GM19351 (cell line): ENCODE measurements at regions not wholly inside any gene's neighbourhood (a gene's known extent, or its start where the extent isn't known, plus 50 kb on each side); places are given as distances from the start of the nearest gene placed in this dataset.

Experiments
- ATAC-seq: cut with Tn5 transposase; IDR thresholded peaks from one replicate; pipeline ENCODE4 v1.9.1; 2021; ENCODE audit warnings: mild to moderate bottlenecking, moderate library complexity; ENCODE audit not compliant: unreplicated experiment

DNA sequence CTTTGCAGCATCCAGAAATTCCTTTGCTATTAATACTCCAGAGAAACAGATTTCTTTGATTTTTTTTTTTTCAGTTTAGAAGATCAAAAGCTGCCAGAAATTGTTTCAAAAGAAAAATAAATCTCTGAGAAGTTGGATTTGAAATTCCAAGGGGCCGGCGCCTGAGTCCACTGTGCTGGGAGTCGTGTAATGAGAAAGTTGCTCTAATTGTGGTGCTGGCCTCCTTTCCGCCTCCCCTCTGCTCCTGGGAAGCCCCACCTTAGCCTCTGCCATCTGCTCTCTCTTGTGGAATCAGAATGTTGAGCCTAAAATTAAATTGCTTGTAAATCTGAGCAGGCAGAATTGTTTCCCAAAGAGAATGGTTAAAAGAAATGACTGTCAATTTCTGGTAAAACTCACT, 93.3 kb downstream of the EMX2 start:
- no peak for ATAC-seq

DNA sequence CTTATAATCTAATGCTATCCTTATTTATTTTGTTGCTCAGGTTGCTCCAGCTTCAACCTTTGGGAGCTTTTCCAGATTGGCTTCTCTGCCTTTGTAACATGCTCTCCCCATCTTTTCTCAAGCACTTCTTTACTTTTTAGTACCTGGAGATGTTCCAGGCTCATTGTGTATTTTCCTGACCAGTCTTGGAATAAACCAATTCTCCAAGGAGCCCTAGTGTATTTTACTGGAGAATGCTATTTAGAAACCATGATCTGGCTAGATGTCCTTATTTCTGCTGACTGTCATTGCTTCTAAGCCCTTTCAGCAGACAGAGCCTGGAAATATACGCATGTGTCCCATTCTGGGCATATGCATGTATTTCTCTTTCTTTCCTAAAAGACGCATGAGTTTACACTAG, 95.7 kb downstream of the EMX2 start:
- no peak for ATAC-seq

DNA sequence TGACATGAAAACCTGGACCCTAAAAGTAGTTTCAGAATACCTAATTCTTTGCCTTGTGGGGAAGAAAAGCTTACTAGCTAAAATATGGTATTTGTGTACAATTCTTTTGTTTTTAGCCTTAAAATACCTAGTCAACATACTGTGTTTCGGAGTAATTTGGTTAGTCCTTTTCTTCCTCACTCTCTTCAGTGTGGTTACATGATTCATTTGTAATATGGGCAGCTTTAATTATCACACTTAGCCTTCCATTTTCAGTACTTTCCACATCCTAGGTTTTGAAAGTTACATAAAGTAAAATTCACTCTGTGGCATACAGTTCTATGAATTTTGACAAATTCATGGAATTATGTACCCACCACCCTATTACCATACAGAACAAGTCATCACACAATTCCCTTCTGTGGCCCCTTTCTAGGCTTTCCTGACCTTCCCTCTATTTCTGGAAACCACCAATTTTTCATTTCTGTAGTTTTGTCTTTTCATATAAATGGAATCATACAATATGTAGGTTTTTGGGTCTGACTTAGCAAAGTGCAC, 96.2 kb downstream of the EMX2 start:
- ATAC-seq, result no peak

DNA sequence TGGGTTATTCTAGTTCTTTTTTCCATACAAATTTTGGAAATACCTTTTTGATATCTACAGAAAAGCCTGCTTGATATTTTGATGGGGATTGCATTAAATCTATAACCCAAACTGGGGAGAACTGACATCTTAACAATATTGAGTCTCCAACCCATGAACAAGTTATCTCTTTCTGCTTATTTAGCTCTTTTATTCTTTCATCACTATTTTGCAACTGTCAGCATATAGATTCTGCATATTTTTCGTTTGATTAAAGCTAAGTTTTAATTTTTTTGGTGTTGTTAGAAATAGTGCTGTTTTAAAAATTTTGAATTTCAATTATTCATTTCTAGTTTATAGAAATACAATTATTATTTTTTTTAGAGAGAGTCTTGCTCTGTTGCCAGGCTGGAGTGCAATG, 97.9 kb downstream of the EMX2 start:
- no peak for ATAC-seq

DNA sequence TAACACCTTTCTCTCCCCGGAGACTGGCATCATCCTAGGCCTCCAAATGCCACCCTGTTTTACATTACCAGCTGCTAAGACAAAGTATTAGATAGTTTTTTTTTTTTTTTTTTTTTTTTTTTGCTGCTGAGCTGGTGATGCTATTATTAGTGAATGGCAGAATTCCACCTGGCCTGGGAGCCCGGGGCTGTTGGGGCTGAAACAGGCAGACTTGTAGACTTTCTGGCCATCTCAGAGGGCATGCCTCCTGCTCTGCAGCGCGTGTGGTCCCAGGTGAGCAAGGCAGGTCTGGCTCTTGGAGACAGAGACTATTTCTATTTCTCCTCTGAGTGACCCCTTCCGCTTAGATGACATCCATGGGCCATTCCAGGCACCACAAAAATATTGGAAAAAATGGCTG, 104.2 kb downstream of the EMX2 start:
- ATAC-seq, result no peak

DNA sequence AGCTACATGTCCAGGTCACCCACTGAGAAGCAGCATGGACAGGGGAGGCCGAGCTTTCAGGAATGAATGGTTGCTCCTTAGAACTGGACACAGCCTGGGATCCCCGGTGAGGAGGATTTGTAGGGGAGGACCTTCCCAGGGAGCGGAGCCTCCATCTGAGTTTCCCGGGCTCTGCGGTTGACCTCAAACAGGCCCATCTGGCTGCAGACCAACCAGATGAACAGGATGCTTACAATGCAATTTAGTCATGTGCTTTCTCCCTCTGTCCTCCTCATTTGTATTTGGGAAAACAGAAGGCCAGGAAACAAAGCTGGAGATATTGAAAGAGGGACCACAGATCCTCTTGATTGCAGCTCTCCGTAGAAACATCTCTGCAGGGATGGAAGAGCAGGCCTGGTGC, 104.8 kb downstream of the EMX2 start:
- no peak for ATAC-seq

DNA sequence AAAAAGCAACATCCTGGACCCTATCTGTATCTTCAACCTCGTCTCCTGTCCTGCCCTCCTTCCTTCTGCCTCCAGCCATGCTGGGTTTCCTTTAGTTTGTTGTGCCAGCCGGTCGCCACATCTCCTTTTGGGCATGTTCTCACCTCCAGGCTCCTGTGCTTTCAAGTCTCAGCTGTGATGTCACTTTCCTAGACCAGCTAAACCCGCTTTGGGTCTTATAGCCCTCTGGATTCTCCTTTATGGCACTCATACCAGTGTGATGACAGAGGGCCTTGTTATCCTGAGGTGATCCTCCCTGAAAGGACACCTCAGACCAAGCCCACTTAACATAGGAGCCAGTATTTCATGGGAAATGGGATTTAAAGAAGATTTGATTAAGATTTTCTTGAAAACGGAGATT, 108.6 kb downstream of the EMX2 start:
- no peak for ATAC-seq

DNA sequence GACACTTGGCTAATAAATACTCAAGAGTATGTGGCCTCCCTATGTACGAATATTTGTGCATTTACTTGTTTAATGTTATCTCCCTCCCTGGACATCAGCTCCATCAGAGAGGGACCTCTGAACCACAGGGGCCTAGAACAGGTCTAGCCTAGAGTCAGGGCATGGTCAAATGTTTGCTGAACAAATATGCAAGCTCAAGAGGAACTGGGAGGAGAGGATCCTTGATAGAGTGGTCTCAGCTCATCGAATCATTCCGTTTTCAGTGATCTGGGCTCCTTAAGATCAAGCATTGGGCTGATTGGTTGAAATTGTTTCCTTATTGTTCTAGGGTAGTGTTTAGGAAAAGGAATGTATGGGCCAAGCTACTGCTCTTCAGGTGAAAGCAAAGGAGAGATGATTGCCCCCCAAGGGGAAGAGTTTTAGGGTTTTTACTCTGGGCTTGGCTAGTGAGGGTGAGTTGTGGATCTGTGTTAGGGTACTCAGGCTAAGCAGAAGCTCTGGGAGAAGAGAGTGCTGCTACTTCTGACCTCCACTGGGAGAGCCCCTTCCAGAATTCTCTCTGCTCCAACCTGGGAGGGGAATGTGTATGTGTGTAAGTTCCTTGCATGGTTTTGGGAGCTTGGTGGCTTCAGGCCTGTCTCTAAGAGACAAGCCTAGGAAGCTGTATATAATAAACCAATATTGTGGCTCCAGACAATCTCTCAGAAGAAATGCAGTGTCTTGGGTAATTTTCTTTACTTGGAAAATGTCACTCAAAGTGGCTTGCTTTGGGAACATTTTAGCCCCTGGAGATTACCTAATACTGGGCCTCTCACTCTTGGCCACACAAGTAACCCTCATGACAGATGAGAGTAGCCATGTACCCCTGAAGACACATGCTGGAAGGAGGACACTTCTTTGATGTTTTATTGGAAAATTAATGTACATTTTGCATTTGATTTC, 110.0 kb downstream of the EMX2 start:
- peak; percentile 13 for ATAC-seq

DNA sequence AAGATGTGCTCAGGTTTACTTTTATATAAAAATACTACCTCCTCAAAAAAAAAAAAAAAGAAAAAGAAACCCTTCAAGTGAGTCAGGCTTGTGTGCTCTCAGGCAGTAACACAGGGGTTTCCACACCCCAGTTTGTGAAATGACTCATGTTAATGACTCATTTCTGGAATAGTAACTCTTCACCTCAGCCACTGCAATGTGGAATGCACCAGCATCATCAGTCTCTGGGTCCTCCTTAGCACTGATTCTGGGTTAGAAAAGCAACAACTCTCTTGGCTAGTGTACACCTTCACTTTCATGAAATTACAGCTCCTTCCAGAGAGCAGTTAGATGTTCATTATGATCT, 110.6 kb downstream of the EMX2 start:
- ATAC-seq, result peak; percentile 78

DNA sequence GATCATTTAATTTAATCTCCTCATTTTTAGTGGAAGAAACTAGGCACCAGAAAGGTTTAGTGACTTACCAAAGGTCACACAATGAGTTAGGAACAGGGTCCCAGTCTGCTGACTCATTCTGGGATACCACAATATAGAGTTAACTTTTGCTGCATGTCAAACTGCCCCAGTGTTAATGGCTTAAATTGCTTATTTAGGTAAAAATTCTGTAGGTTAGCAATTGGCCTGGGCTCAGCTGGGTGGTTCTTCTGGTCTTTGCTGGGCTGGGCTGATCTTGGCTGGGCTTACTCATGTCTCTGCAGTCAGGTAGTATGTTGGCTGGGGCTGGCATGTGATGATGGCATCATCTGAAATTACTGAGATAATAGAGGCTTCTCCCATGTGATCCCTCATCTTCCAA, 111.6 kb downstream of the EMX2 start:
- no peak for ATAC-seq

DNA sequence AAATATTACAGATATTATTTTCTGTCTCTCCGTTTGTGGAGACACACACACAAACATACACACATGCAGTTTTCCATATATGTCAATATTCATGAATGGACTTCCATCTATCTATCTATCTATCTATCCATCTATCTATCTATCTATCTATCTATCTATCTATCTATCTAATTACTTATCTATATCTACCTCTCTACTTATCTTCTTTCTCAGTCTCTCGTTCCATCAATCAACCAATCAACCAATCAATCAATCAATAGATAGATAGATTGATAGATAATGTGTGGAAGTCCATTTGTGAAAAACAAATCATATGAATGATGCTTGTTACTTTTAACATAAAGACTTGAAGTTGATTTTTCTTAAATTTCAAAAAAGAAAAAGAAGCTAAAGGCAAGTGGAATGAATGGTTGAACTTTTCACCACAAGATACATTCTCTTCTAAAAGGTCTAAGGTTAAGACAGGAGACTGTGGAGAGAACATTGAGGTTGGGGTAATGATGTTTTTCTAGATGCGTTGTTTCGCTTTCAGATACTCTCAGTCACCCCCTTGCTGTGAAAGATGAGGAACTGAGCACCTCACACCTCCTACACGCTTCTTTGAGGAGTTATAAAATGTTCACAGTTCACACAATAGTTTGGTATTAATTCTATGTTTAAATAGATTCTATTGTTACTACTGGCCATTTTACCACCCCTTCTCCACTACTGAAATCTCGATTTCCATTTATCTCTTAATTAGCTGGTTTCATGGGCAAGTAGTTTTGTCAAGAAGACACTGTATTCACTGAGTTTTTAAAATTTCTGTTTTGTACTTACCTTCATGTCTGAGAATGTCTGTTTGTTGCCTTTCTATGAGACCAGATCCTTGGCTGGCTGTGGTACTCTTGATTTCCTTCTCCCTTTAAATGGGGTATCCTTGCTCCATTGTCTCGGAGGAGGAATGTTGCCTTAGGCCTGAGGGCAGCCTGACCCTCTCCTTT, 114.1 kb downstream of the EMX2 start:
- ATAC-seq, result peak; percentile 86

DNA sequence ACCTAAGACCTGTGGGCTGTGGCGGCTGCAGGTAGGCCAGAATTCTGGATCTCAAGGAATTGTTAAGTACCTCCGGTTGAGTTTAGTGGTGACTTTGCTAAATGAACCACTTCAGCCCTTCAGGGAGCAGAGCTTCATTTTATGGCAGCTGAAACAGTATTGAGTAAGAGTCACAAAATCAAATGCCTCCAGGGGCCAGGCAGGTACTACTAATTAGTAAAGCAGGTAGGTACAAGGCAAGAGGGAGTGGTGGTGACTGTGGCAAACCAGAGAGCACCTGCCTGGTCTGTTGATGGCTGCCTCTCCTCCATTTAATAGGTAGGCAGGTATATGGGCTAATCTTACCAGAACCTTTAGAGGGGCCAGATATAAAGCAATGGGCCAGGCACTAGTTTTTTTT, 118.8 kb downstream of the EMX2 start:
- ATAC-seq, result no peak

DNA sequence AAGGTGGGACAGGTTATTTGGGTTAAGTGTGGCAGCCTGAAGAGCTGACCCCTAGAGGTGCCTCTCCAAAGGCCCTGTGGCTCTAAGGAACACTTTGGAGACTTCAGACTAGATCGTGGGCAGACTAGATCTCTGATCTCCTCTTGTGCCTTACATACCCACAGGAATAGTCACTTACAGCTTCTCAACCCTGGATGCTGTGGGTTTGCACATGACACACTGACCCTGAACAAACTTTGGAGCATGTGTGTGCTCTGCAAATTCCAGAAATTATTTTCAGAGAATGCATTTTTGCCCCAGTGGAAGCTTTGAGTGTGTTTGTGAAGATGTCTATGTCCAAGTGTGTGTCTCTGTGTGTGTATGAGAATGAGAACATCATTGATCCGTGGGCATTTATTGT, 119.6 kb downstream of the EMX2 start:
- no peak for ATAC-seq

DNA sequence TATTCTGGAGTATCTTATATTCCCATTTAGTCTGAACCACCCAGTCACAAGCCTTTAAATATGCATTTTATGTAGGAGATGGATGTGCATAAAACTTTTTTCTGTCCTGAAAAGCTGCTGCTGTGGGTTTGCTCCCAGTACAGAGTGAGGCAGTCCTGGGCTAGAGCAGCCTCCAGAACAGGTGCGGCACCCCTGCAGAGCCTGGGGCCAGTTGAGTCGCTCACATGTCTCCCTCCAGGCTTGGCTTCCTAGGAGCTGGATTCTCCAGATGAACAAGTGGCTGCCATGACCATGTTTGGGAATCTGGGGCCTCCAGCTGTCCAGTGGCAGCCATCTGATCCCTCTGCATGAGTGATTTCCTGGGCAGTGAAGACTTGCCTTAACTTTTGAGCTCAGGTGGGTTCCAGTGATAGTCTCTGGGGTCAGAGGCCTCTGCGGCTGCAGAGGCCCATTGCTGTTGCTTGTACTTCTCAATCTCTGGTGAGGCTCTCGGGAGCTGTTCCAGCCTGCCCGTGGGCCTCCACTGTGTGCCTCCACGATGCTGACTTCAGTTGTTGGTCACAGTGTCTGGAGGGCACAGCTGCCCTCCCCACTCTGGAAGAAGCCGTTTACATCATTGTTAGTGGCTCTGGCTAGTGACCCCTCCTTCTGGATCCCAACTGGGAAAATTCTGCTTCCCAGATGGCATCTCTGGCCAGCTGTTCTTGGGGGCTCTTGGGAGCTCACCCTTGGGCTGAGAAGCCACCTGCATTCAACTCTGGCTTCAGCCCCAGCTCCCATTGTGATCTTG, 120.4 kb downstream of the EMX2 start:
- ATAC-seq, result no peak

DNA sequence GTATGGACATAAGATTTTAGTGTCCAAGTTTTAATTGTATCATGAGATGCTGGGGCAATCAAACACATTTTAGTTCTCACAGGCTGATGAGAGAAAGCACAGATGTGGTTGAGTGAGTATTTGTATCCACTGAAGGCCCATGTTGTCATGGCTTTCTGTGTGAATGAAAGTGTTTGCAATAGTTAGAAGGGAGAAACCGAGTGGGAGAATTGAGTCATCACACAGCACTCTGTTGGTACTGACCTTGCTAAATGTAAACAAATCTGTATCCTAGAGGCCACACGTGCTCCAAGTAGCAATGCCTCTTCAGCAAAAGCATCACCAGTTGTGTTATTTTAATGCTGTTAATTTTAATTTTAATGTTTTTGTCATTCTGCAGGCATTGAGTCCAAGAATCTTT, 121.2 kb downstream of the EMX2 start:
- ATAC-seq, result peak; percentile 100

DNA sequence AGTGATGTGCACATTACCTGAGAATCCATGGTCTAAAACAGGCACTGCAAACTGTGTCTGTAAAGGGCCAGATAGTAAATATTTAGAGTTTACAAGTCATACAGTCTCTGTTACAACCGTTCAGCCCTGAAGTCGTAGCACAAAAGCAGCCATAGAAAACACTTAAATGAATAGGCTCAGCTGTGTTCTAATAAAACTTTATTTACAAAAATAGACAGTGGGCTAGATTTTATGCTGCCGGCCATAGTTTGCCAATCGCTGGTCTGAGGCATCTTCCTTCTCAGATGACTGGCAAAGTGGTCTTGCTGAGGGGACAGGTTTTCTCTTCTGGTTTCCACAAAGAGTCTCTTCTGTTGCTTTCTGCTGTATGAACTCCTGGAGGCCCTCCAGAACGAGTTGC, 121.7 kb downstream of the EMX2 start:
- no peak for ATAC-seq

DNA sequence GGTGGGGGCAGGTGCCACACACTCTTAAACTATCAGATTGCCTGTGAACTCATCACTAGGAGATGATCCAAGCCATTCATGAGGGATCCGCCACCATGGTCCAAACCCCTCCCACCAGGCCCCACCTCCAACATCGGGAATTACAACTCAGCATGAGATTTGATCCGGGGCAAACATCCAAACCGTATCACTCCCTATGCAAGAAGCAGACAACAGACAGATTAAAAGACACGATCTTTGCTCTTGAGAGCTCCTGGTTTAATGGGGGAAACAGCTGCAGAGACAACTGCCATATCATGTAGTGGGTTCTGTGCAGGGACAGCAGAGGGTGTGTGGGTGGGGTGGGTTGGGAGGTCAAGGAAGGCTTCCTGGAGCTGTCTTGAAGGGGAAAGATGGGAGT, 123.6 kb downstream of the EMX2 start:
- ATAC-seq, result no peak

DNA sequence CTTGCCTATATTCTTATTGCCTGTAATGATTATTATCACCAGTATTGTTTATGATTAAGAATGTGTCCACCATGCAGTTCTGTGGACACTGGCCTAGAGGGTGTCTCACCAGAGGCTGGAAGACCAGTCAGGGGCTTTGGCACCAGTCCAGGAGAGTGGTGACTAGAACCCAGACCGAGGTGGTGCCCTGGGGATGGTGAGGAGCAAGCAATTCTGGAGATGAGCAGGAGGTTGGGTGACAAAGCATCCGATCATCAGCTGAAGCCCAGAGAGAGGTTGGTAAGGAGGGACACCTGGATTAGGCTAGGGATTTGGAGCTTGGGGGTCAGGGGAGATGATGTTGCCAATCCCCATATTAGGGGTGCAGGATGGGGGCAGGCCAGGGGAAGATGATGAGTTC, 124.4 kb downstream of the EMX2 start:
- no peak for ATAC-seq

DNA sequence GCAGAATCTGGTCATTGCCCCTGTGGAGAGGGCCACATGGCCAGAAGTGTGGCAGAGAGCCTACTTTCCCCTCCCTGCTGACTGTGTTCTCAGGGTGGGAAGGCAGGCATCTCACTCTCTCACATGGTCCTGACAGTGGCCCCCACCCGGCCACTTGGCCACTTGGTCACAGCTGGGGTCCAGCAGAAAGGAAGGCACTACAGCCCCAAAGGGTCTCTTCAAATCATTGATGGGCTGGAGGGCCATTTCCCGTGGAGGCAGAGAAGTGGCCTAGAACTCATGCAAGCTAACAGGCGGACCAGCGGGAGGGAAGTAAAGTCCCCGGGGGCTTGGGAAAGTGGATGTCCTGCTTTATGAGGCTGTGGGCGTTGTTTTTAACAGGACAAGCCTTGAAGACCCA, 125.3 kb downstream of the EMX2 start:
- ATAC-seq, result no peak

DNA sequence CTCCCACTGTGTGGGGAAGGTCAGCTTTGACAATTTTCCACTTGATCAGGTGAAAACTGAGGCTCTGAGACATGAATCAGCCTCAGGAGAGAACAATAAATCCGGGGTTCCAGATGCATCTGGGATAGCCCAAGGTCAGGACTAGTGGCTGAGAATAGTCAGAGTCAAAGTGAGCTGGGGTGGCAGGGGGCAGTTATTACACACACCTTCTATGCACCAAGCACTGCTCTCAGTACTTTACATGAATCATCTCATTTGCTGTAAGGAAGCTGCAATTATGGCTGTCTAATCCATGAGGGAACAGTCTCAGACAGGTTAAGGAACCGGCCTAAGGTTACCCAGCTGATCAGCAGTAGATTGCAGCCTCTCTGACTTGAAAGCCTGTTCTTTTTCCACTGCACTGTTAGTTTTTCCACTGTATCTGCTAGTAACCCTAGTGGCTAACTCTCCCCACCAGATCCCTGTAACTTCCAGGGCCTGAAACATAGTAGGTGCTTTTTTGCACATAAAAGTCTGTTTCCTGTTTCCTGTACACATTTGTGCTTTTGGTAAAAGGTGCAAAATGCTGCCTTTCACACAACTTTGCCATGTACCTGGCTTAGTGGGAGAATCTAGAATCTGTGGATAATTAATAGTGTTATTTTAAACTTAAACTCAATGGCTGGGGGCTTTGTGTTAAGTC, 125.9 kb downstream of the EMX2 start:
- no peak for ATAC-seq
